ENCODE measurements at regions not wholly inside any gene's neighbourhood (a gene's known extent, or its start where the extent isn't known, plus 50 kb on each side); places are given as distances from the start of the nearest gene placed in this dataset.

DNA sequence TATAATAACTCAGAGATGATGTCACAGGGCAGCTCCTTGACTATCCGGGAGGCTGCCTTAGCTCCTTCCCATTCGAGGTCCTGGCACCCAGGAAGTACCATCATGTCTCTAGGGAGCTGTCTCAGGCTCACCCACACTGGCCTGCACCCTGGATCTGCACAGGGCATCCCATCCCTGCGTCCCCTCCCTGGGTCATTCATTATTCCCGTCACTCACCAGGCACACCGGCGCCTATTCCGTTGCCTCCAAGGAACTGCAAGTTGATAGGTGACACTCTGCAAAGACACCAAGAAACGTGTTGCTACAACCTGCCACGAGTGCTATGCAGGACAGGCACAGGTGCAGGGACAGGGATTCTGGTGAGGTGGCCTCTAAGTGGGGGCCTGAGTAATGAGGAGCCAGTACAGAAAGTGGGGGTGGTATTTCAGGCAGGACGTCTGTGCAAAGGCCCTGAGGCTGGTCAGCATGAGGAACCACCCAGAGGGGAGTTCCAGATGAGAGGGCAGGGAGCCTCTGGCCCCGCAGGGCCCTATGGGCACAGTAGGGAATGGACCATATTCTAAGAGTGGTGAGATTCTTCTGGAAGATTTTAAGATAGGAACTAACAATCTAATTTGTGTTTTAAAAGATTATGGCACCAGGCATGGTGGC lies 71.6 kb upstream of the SHANK2 start:
- no peak for TF ChIP-seq ZNF792 (tag by site-specific recombination; IDR thresholded peaks at IDR 0.05)
- TF ChIP-seq, protein P1, sequence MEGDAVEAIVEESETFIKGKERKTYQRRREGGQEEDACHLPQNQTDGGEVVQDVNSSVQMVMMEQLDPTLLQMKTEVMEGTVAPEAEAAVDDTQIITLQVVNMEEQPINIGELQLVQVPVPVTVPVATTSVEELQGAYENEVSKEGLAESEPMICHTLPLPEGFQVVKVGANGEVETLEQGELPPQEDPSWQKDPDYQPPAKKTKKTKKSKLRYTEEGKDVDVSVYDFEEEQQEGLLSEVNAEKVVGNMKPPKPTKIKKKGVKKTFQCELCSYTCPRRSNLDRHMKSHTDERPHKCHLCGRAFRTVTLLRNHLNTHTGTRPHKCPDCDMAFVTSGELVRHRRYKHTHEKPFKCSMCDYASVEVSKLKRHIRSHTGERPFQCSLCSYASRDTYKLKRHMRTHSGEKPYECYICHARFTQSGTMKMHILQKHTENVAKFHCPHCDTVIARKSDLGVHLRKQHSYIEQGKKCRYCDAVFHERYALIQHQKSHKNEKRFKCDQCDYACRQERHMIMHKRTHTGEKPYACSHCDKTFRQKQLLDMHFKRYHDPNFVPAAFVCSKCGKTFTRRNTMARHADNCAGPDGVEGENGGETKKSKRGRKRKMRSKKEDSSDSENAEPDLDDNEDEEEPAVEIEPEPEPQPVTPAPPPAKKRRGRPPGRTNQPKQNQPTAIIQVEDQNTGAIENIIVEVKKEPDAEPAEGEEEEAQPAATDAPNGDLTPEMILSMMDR (tag by site-specific recombination; IDR thresholded peaks at IDR 0.05), result no peak
- TF ChIP-seq ZNF221 (tag by site-specific recombination; IDR thresholded peaks at IDR 0.05; ENCODE audit: borderline replicate concordance), result no peak
- no peak for TF ChIP-seq ZFP41 (tag by site-specific recombination; IDR thresholded peaks at IDR 0.05; ENCODE audit: borderline replicate concordance)
- no peak for TF ChIP-seq YY1 (tag by site-specific recombination; IDR thresholded peaks at IDR 0.05)
- no peak for TF ChIP-seq ZNF600 (tag by site-specific recombination; IDR thresholded peaks at IDR 0.05)
- TF ChIP-seq, protein P2, sequence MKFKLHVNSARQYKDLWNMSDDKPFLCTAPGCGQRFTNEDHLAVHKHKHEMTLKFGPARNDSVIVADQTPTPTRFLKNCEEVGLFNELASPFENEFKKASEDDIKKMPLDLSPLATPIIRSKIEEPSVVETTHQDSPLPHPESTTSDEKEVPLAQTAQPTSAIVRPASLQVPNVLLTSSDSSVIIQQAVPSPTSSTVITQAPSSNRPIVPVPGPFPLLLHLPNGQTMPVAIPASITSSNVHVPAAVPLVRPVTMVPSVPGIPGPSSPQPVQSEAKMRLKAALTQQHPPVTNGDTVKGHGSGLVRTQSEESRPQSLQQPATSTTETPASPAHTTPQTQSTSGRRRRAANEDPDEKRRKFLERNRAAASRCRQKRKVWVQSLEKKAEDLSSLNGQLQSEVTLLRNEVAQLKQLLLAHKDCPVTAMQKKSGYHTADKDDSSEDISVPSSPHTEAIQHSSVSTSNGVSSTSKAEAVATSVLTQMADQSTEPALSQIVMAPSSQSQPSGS (tag by site-specific recombination; IDR thresholded peaks at IDR 0.05; ENCODE audit: low read depth), result no peak
- TF ChIP-seq, protein P3, sequence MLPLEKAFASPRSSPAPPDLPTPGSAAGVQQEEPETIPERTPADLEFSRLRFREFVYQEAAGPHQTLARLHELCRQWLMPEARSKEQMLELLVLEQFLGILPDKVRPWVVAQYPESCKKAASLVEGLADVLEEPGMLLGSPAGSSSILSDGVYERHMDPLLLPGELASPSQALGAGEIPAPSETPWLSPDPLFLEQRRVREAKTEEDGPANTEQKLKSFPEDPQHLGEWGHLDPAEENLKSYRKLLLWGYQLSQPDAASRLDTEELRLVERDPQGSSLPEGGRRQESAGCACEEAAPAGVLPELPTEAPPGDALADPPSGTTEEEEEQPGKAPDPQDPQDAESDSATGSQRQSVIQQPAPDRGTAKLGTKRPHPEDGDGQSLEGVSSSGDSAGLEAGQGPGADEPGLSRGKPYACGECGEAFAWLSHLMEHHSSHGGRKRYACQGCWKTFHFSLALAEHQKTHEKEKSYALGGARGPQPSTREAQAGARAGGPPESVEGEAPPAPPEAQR (tag by site-specific recombination; IDR thresholded peaks at IDR 0.05), result no peak
